DOHH2 (cell line): ENCODE measurements at regions not wholly inside any gene's neighbourhood (a gene's known extent, or its start where the extent isn't known, plus 50 kb on each side); places are given as distances from the start of the nearest gene placed in this dataset.

Experiments used
- CTCF ChIP-seq: fragments of 200-600 bp; sonication (generic); IDR thresholded peaks from one replicate; pipeline ENCODE4 v1.5.1; 2014; ENCODE audit warnings: antibody characterized with exemption, mild to moderate bottlenecking, low read depth, low read length; ENCODE audit not compliant: poor library complexity, severe bottlenecking
- EZH2phosphoT487 ChIP-seq: fragments of 200-600 bp; sonication (generic); IDR thresholded peaks from 2 replicates; pipeline ENCODE4 v1.6.1; 2017; ENCODE audit warnings: borderline replicate concordance, mild to moderate bottlenecking, antibody characterized with exemption, low read length, moderate library complexity, mixed read lengths

- TF ChIP-seq CTCF (no peak), EZH2phosphoT487 (no peak)
Measured at GRCh38 chr13:29688193-29688592, 92.7 kb upstream of the SLC7A1 start.
